OCI-LY1 (cell line): ENCODE measurements at regions not wholly inside any gene's neighbourhood (a gene's known extent, or its start where the extent isn't known, plus 50 kb on each side); places are given as distances from the start of the nearest gene placed in this dataset.

Experiments used
- H2AFZ ChIP-seq: fragments of 200-600 bp; sonication (generic), shearing (Covaris generic); 2 replicates; pipeline ENCODE4 v1.6.0; 2014; ENCODE audit warnings: antibody characterized with exemption, mild to moderate bottlenecking, low read length
- H3F3A ChIP-seq: fragments of 200-600 bp; sonication (generic), shearing (Covaris generic); 2 replicates; pipeline ENCODE4 v1.6.0; 2014; ENCODE audit warnings: mild to moderate bottlenecking, antibody characterized with exemption, low read length, moderate library complexity; ENCODE audit not compliant: insufficient read depth
- H3K27ac ChIP-seq: fragments of 200-600 bp; sonication (generic); 2 replicates; pipeline ENCODE4 v1.5.1; 2014; ENCODE audit warnings: low read length, mixed run types, mild to moderate bottlenecking, low read depth; ENCODE audit not compliant: poor library complexity, severe bottlenecking
- H3K27me3 ChIP-seq: fragments of 200-600 bp; sonication (generic); 2 replicates; pipeline ENCODE4 v1.6.0; 2014; ENCODE audit warnings: antibody characterized with exemption, mild to moderate bottlenecking, low read length, moderate library complexity; ENCODE audit not compliant: insufficient read depth
- H3K36me3 ChIP-seq: fragments of 200-600 bp; sonication (generic); 2 replicates; pipeline ENCODE4 v1.6.1; 2014; ENCODE audit warnings: mild to moderate bottlenecking, antibody characterized with exemption, low read length, moderate library complexity, mixed read lengths; ENCODE audit not compliant: insufficient read depth
- H3K4me1 ChIP-seq: fragments of 200-600 bp; sonication (generic); 2 replicates; pipeline ENCODE4 v1.5.1; 2014; ENCODE audit warnings: mild to moderate bottlenecking, low read length, moderate library complexity; ENCODE audit not compliant: insufficient read depth, severe bottlenecking
- H3K4me2 ChIP-seq: fragments of 200-600 bp; sonication (generic), shearing (Covaris generic); 2 replicates; pipeline ENCODE4 v1.6.1; 2014; ENCODE audit warnings: low read length
- H3K4me3 ChIP-seq: fragments of 200-600 bp; sonication (generic); 2 replicates; pipeline ENCODE4 v1.5.1; 2014; ENCODE audit warnings: low read length, low read depth, mild to moderate bottlenecking, mixed read lengths; ENCODE audit not compliant: poor library complexity, severe bottlenecking
- H3K79me2 ChIP-seq: fragments of 200-600 bp; shearing (Covaris generic); 2 replicates; pipeline ENCODE4 v1.6.1; 2016; ENCODE audit warnings: mixed run types, low read length, mixed read lengths; ENCODE audit not compliant: insufficient read depth
- H3K9ac ChIP-seq: fragments of 200-600 bp; sonication (generic), shearing (Covaris generic); 2 replicates; pipeline ENCODE4 v1.6.1; 2014; ENCODE audit warnings: mild to moderate bottlenecking, low read length, mixed read lengths
- H3K9me2 ChIP-seq: fragments of 200-600 bp; sonication (generic), shearing (Covaris generic); 2 replicates; pipeline ENCODE4 v1.6.1; 2014; ENCODE audit warnings: low read depth, mild to moderate bottlenecking, low read length, mixed read lengths
- H3K9me3 ChIP-seq: fragments of 200-600 bp; shearing (Covaris generic); 2 replicates; pipeline ENCODE4 v1.6.1; 2014; ENCODE audit warnings: low read length, mixed read lengths
- H4K20me1 ChIP-seq: fragments of 200-600 bp; sonication (generic), shearing (Covaris generic); 2 replicates; pipeline ENCODE4 v1.6.0; 2016; ENCODE audit warnings: mild to moderate bottlenecking, low read length; ENCODE audit not compliant: insufficient read depth
- EZH2 ChIP-seq: fragments of 200-600 bp; sonication (generic), shearing (Covaris generic); IDR thresholded peaks from 2 replicates; pipeline ENCODE4 v1.8.0; 2017; ENCODE audit warnings: borderline replicate concordance, mixed run types, mild to moderate bottlenecking, antibody characterized with exemption, low read length, moderate library complexity, mixed read lengths
- TF ChIP-seq, protein P1 (sequence below): fragments of 200-600 bp; sonication (generic), shearing (Covaris generic); IDR thresholded peaks from 2 replicates; pipeline ENCODE4 v1.5.1; 2017; ENCODE audit warnings: mild to moderate bottlenecking, antibody characterized with exemption, low read length, moderate library complexity, mixed read lengths

GRCh38 chr7:46157404-46157803 is 236.3 kb upstream of the IGFBP3 start:
- H3K9me2 ChIP-seq, result no peaks in the 10 kb centered on the region
- H3K79me2 ChIP-seq, result no peaks in the 10 kb centered on the region
- no peak for TF ChIP-seq EZH2
- no peak overlapping the region for H3K4me2 ChIP-seq
- H3K36me3 ChIP-seq, result no peaks in the 10 kb centered on the region
- no peaks in the 10 kb centered on the region for H3K4me1 ChIP-seq
- H2AFZ ChIP-seq, result no peak overlapping the region
- no peak overlapping the region for H3K9ac ChIP-seq
- no peaks in the 10 kb centered on the region for H4K20me1 ChIP-seq
- H3K4me3 ChIP-seq, result no peak overlapping the region
- H3F3A ChIP-seq, result no peaks in the 10 kb centered on the region
- H3K9me3 ChIP-seq, result no peaks in the 10 kb centered on the region
- H3K27me3 ChIP-seq, result no peaks in the 10 kb centered on the region
- no peak overlapping the region for H3K27ac ChIP-seq

- Histone ChIP-seq H3K27me3 (no peaks in the 10 kb centered on the region), H2AFZ (no peak overlapping the region), H3K9ac (no peak overlapping the region), H3K9me3 (no peaks in the 10 kb centered on the region), H3K4me1 (no peaks in the 10 kb centered on the region), H3K4me3 (no peak overlapping the region), H3K79me2 (no peaks in the 10 kb centered on the region), H3K36me3 (no peaks in the 10 kb centered on the region), H3F3A (no peaks in the 10 kb centered on the region), H3K4me2 (no peak overlapping the region), H3K27ac (no peak overlapping the region), H3K9me2 (no peaks in the 10 kb centered on the region), H4K20me1 (no peaks in the 10 kb centered on the region)
- no peak for TF ChIP-seq EZH2
- TF ChIP-seq, protein P1, sequence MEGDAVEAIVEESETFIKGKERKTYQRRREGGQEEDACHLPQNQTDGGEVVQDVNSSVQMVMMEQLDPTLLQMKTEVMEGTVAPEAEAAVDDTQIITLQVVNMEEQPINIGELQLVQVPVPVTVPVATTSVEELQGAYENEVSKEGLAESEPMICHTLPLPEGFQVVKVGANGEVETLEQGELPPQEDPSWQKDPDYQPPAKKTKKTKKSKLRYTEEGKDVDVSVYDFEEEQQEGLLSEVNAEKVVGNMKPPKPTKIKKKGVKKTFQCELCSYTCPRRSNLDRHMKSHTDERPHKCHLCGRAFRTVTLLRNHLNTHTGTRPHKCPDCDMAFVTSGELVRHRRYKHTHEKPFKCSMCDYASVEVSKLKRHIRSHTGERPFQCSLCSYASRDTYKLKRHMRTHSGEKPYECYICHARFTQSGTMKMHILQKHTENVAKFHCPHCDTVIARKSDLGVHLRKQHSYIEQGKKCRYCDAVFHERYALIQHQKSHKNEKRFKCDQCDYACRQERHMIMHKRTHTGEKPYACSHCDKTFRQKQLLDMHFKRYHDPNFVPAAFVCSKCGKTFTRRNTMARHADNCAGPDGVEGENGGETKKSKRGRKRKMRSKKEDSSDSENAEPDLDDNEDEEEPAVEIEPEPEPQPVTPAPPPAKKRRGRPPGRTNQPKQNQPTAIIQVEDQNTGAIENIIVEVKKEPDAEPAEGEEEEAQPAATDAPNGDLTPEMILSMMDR, result no peak
Observed at GRCh38 chr7:46156853-46157252, 235.8 kb upstream of the IGFBP3 start.

- H3K27ac ChIP-seq, result no peak overlapping the region
- TF ChIP-seq EZH2, result no peak
- TF ChIP-seq, protein P1, result no peak
- no peaks in the 10 kb centered on the region for H3K36me3 ChIP-seq
- H3K4me3 ChIP-seq, result no peak overlapping the region
- no peaks in the 10 kb centered on the region for H3F3A ChIP-seq
- H4K20me1 ChIP-seq, result no peaks in the 10 kb centered on the region
- H3K4me2 ChIP-seq, result no peak overlapping the region
- no peaks in the 10 kb centered on the region for H3K9me2 ChIP-seq
- H3K79me2 ChIP-seq, result no peaks in the 10 kb centered on the region
- no peak overlapping the region for H2AFZ ChIP-seq
- no peaks in the 10 kb centered on the region for H3K27me3 ChIP-seq
- no peaks in the 10 kb centered on the region for H3K4me1 ChIP-seq
- H3K9ac ChIP-seq, result no peak overlapping the region
- H3K9me3 ChIP-seq, result no peaks in the 10 kb centered on the region
Observed at GRCh38 chr7:46156086-46156485, 235.0 kb upstream of the IGFBP3 start.

- H3K27ac ChIP-seq, result no peak overlapping the region
- H4K20me1 ChIP-seq, result no peaks in the 10 kb centered on the region
- TF ChIP-seq, protein P1, result no peak
- no peak for TF ChIP-seq EZH2
- H3K9me2 ChIP-seq, result no peaks in the 10 kb centered on the region
- no peaks in the 10 kb centered on the region for H3K9me3 ChIP-seq
- H3K79me2 ChIP-seq, result no peaks in the 10 kb centered on the region
- H3K9ac ChIP-seq, result no peak overlapping the region
- no peaks in the 10 kb centered on the region for H3K4me1 ChIP-seq
- no peak overlapping the region for H3K4me2 ChIP-seq
- no peak overlapping the region for H2AFZ ChIP-seq
- H3K36me3 ChIP-seq, result no peaks in the 10 kb centered on the region
- no peak overlapping the region for H3K4me3 ChIP-seq
- H3F3A ChIP-seq, result no peaks in the 10 kb centered on the region
- H3K27me3 ChIP-seq, result no peaks in the 10 kb centered on the region
Observed at GRCh38 chr7:46155367-46155766, 234.3 kb upstream of the IGFBP3 start.
